Hypothalamus (tissue), 51 donors: ENCODE measurements at regions not wholly inside any gene's neighbourhood (a gene's known extent, or its start where the extent isn't known, plus 50 kb on each side); places are given as distances from the start of the nearest gene placed in this dataset.

Source experiments
- DNase-seq, 51 donors: peaks; one replicate each; lab custom pipeline; 2025; lab: John Stamatoyannopoulos, UW

DNA sequence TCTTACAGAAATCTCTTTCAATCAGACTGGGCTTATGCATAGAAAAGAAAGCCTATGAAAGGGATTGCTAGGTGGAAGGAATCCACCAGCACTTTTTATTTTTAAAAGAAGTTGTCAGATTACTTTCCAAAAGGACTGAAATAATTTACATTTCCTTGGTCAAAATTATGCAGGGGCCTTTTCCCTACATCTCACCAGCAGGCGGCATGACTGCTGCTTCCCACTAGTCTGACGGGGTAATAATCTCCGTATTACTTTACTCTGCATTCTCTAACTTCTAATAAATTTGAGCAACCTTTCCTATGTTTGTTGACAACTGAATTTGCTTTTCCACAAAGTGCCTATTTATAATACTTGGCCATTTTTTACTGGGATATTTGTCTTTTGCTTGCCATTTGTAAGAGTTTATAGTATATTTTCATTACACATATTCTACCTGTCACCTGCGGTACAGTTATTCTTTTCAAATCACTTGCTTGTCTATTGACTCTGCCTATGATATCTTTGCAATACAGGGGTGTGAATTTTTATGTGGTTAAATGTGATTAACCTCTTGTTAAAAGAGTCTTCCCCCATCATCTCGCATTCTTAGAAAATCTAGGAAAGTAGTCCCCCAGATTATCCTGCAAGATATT, 51.9 kb upstream of the USP47 start:
- peak in 1 of 51 donors; percentile 1 for DNase-seq

DNA sequence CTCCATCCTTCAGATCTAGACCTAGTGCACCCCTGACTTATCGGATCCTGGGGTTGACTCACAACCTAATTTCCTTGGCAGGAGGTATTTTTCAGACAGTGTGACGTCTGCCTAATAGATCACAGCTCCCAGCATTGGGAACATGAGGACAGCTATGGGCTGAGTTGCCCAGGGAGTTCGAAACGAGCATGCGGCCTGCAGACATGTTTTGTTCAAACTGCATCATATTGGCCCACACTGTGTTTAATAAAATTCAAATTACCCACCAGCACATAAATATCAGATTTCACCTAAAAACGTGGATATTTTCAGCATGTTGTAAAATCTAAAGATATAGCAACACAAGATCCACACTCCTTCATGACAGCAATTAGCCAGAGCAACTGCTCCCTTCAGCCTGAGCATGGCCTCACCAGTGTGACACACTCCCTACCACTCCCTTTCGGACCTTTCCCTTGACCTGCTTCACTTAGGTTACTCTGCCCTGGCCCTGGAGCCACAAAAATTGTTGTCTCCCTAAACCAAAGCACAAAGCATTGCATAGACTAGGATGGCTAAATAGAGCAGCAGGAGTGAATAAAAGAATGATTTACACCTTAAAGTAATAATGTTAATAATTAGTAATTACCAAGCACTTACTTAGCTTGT, 53.6 kb upstream of the USP47 start:
- DNase-seq: no peak

DNA sequence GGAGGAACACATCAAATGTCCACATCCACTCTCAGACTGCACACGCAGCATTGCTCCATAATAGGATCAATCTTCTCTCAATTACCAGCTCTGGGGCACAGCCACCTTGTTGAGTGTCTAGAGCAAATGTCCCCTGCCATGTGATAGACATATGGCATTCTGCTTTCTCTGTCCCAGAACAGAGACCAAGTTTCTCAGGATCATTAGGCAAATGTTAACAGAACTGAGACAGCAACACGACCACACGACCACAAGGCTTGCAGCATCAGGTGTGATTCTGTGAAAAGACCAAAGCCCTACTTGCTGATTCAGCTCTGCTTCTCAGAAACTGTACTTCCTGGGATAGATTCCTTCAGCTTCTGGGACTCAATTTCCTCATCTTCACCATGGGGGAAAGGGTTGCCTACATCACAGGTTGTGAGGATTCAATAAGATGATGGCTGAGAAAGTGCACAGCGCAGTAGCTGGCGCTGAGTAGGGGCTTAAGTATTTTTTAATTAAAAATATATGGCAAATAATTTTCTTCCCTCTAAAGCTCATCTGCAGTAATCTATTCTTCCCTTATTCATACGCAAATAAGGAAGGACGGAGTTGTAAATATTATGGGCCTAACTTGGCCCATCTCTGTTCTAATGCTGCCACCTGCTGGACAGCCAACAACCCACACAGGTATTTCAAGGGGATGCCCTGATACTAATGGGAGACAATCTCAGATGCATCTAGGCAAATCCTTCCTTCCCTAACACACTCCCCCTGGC, 54.3 kb upstream of the USP47 start:
- DNase-seq: peak in 44 of 51 donors; percentile 9 to 85 (median 53)

DNA sequence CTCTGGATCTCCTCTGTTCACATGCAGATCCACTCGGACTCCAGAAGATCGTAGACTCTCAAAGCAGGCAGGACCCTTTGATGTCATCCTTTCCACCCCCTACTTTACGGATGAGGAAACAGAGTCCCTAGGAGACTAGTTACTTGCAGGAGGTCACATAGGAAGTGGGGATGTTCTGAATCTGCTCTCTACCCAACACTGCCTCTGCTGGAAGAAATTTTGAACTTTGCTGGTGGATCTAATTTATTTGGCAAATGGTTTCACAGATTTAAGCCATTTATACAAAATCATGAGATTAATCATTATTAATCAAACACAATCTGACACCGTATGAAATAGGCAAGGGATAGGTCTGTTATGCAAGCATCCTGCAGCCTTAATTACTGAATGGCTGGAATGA, 55.0 kb upstream of the USP47 start:
- peak in 2 of 51 donors; percentile 4 to 8 for DNase-seq

DNA sequence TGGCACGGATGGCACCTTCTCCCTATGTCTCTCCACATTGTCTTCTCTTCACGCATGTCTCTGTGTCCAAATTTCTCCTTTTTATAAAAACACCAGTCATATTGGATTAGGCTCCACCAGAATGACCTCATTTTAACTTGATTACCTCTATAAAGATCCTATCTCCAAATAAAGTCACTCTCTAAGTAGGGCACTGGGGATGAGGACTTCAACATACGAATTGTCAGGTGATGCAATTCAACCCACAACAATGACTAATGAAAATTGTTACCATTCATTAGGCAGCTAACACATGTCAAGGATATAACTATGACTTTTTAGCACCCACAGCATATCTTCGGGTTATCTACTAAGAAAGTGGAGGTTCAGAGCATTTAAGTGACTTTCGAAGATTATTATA, 55.5 kb upstream of the USP47 start:
- no peak for DNase-seq

DNA sequence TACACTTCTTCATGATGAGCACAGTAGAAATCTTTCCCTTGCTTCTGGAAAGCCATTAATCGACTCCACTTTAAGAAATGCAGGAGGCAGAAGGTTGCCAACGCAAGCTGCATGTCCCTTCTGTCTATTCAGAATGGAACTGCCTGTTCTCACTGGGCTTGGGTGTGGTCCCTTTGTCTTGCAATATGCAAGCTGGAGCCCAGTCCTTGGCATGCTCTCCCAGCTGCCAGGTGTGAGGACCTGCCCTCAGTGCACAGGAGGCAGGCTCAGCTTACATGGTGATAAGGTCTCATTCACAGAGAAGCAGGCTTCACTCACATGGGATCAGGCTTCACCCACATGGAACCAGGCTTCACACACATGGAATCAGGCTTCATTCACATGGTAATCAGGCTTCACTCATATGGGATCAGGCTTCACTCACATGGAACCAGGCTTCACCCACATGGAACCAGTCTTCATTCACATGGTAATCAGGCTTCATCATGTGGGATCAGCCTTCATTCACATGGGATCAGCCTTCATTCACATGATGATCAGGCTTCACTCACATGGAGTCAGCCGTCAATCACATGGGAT, 59.2 kb upstream of the USP47 start:
- DNase-seq: no peak

DNA sequence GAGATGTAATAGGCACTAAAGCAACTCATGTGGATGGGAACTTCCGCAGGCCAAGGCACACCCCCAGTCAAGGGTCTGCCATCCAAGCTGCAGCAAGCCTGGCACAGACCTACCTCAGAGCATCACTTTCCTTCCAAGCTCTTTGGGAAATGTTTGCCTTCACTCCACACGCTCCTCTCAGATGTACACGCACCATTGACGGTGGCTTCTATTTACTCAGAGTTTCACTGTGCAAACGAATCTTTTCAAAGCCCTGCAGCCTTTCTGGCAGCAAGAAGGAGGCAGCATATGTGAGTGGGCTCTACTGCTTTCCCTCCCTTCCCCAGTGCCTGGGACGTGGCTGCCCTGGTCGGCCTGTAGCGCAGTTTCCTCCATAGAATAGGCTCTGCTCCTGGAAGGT, 60.9 kb upstream of the USP47 start:
- DNase-seq: no peak

DNA sequence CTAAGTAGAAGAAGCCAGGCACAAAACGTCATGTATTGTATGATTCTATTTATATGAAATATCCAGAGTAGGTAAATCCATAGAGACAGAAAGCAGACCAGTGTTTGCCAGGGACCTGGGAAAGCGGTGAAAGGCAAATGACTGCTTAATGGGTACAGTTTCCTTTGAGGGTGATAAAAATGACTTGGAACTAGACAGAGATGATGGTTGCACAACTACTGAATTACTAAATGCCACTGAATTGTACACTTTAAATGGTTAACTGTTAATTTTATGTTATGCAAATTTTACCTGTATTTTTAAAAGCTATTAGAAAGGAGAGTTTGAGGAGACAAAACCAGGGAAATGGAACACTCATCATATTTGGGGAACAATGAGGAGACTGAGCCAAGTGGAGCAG, 61.8 kb upstream of the USP47 start:
- DNase-seq: no peak

DNA sequence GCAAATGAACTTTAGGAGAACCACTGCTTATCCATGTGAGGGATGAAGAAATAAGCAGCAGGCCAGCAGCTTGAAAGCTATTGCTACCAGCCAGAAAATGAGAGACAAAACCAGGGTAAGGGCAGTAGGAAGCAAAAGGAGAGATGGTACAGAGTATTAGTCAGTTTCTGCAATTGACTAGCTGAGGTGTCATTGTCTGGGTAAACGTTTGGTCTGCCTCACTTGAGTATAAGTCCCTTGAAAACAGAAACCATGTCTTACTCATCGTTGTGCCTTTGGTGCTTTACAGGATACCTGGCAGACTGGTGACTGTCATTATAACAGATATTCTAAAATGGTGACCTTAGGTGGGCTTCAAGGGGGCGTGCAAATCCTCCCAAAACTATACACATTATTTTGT, 63.9 kb upstream of the USP47 start:
- DNase-seq: no peak

DNA sequence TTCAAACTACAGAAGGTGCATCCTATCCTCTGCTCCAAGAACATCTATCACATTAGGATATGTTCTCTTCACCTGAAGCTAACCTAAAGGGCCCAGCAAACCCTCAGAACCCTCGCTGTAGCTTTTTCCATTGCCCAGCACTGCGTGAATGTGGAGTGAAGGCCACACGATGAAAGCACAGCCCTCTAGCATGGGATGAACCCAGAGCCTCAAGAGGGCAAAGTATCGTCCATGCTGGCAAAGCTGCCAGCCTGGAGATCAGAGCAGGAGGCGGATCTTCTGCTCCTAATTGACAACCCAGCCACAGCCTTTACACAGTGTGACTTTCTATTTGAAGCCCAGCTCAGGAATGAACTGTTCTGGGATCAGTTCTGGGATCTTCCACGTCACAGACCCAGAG, 65.1 kb upstream of the USP47 start:
- DNase-seq: no peak

DNA sequence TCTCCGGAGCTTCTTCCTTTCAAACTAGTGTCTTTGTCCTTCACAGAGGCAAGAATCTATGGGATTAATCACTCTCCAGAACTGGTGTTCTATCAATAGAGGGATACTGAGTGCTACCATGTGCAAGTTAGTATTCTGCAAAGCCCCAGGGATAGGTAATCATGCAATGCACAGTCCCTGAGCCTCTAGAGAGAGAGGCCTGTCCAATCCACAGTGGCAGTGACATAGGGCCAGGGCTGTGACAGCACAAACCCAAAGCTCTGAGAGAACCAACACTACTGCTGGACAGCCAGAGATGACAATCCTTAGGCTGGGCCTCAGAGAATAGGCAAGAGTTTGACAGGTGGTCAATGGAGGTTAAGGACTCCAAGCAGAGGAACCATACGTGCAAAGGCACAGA, 66.8 kb upstream of the USP47 start:
- no peak for DNase-seq

DNA sequence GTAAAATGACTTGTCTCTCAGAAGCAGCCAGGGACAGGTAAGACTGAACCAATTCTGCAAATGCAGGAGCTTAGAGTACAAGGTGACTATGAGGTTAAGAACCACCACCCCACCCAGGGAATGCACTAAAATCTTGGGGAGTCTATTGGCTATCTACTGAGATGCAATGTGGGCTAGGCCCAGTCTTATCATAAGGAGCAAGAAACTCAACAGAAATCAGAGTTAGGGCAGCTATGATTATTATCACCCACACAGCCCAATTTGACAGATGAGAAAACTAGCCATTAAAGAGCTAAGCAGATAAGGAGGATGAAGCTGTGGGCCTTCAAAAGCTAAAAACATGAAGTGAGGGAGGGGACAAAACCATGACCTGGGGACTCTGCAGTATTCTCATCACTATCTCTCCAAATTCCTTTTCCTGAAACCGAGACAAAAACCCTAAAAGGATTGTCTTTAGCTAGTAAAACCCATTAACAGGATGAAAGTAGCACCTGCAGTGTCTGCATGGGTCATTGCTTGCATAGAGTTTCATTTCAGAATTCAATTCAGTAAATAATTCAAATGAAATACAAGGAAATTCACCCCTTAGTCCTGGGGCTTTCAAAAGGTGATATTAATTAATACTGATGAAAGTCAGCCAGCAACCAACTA, 68.8 kb upstream of the USP47 start:
- DNase-seq: no peak

DNA sequence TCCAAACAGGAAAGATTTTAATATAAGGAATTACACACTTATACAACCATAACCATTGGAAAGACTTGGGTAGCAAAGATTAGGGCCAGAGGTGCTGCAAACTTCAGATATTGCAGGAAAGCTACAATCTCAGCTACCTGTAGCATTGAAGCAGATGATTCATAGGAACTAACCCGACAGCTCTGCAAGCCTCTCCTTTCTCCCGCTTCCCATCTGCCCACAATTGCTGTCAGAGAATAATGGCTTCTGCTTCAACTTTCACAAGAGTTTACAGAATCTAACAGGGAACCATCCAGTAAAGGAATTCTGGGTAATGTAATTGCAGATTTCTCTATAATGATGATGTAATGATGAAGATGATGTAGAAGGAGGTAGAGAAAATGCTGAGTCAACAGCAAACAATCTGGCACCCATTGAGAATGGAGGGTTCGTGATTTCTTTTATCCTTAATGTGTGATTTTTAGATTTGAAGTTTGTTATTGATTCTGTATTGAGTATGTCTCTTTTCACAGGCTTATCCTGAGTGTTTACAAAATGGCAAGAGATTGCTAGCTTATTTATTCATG, 70.8 kb upstream of the USP47 start:
- DNase-seq: peak in 1 of 51 donors; percentile 11

DNA sequence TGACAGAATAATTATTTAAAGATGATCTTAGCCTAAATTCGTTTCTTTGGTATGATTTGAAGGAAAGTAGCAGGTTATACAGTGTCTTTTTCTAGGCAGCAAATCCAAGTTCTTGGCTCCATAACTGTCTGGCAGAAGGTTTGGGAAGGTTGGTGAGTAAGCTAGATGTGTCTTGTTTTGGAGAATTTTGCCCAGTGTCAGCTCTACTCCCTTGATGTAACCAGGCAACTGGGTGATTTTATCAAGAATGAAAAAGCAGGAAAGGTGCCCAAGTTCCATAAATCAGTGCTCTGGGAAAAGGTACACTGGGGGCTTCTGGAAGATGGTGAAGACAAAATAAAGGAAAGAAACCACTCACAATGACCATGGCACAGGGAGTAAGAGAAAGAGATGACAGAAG, 71.5 kb upstream of the USP47 start:
- DNase-seq: peak in 1 of 51 donors; percentile 12

DNA sequence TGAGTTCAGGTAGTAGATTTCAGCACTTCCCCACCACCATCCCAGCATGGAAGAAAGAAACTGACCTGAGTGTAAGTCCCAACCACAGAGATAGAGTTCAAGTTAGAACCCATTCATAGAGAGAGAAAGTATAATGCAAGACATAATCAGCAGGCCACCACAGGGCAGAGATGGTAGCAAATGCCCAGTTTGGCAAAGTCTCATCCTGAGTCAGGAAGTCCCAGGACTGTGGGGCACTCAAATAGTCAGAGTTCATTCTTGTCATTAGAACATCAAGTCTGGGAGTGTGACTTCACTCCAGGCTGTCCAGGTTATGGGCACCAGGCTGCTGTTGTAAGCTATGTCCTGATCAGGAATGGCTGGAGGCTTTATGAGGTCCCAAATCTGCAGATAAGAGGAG, 72.0 kb upstream of the USP47 start:
- no peak for DNase-seq

DNA sequence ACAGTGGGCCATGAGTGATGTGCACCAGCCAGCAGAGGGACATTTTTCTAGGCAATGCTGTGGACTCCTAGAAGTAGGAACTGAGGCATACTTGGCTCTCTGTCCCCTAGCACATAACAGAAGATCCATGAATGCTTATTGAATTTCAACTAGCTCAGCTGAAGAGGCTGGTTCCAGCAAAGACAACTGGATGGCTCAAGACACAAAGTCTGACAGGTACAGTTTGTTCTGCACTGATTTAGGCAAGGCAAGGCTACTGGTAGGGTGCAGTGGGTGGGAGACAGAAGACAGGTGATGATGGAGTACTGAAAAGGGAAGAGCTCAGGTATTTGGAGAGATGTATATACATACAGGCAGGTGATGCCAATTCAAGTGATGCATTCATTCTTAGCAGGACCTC, 72.4 kb upstream of the USP47 start:
- no peak for DNase-seq

DNA sequence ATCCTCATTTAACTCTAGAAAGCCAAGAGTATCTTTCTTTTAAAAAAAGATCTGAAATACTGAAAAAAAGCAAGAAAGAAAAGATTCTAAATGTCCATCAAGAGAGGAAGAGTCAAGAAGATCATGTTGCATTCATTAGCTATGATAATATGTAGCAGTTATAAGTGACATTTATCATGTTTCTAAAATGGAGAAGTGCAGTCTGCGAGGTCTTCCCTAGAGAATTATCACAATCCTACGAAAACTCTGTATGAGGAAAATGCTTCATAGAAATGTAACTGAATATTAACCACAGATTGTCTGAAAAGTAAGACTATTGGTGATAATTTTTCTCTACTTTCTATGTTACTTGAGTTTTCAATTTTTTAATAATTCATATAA, 77.4 kb upstream of the USP47 start:
- no peak for DNase-seq

DNA sequence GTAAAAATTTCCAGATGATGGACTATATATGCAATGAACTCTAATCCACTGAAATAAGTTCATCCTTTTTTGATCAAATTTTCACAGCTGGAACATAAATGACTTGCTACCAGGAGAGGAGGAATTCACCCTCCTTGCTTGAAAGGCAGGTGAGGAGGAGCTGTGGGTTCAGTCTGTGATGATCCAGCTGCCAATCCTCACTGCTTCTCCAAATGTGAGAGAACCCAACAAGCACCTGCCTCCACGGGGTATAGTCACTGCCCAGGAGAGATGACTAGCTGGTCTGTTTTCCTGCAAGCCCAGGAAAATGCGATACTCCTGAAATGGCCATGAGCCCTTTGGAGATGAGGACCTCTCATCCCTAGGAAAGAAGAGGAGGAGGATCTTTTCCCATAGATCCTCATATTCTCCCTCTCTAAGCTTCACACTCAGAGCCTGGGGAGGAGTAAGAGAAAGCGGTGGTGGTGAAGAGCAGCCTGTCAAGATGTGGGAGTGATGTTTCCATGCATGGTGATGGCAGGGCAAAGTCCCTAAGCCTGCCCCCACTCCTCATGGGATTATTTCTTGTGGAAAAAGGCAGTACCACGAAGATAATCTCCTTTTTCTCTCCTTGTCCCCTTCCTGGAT, 77.9 kb upstream of the USP47 start:
- DNase-seq: no peak

DNA sequence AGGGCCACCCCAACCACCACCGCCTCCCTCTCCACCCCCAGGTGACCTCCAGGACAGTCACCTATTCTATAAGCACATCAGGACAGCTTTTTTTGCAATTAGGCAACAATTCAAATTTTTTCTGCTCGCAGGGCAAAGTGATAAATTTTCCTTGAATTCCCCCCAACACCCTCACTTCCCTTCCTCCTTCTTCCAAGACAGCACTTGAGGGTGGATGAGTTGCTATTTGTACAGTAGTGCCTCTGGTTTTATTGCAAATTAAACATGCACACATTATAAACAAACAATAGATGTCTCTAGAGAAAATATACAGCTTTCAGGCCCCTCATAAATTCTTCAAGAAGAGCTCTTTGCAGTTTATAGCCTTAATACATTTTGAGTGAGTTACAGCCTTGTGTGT, 80.9 kb upstream of the USP47 start:
- DNase-seq: no peak

DNA sequence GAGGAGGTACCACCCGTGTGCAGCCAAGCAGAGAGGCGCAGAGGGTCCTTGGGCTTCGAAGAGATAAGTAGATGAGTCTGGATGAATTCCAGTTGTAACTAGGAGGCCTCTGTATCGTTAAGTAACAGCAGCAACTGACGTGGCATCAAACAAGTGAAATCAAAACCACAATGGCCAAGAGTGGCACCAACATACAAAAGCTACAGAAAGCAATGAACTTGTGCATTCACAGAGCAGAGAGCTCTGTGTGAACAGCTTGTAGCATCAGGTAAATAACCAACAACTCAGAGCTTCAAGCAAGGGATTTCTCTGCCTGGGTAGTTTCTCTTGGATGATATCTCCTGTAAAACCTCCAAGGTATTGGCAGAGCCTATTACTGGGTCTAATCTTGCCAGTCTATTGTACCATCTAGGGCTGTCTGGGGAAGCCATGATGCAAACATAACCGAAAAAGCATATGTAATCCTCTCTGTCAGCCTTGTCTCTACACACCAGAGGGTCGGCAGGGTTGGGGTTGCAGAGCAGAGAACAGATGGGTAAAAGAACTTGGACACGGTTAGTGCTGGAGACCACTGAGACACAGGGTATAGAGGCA, 83.1 kb upstream of the USP47 start:
- no peak for DNase-seq
